A204.1 (cell line): ENCODE measurements at regions not wholly inside any gene's neighbourhood (a gene's known extent, or its start where the extent isn't known, plus 50 kb on each side); places are given as distances from the start of the nearest gene placed in this dataset.

Experiments used
- FAIRE-seq: peaks from 2 replicates; lab custom pipeline; 2012; peaks lifted over from hg19 to GRCh38; lab: Jason Lieb, UNC

- FAIRE-seq: no peak
Measured at GRCh38 chr5:68482199-68482598, 266.6 kb downstream of the PIK3R1 start.

- no peak for FAIRE-seq
Measured at GRCh38 chr5:68484307-68485068, 268.9 kb downstream of the PIK3R1 start.

DNA sequence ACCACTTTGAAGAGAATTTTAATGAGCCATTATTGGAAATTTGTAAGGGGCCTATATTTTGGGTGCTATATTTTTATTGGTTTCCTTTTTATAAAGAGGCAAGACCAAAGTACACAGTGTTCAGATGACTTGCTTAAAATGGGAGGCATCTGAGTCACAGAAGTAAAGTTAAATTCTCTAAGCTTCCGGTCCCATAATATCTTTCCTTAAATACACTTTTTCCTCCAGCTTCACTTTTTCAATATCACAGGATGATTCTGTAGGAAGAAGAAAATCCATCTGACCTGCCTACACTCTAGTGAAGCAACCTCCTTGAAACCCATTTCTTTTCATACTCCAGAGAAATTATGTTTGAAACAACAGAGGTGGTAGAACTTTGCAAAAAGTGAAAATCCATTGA, 274.0 kb downstream of the PIK3R1 start:
- FAIRE-seq: no peak

- no peak for FAIRE-seq
Measured at GRCh38 chr5:68490406-68490805, 274.9 kb downstream of the PIK3R1 start.

DNA sequence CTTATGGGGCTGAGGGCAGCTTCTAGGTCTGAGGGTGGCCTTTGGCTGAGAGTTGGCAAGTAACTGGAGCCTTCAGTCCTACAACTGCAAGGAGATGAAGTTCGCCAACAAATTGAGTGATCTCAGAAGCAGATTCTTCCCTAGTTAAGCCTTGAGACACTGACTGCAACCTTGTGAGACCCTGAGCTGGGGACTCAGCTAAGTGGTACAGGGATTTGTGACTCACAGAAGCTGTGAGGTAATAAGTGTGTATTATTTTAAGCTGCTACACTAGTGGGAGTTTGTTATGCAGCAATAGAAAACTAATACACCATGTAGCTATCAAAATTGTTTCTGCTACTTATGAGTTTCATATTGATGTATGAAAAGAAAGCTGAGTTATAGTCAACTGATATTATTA, 279.2 kb downstream of the PIK3R1 start:
- no peak for FAIRE-seq

GRCh38 chr5:68499987-68500386, 284.4 kb downstream of the PIK3R1 start:
- FAIRE-seq: no peak

- FAIRE-seq: no peak
Measured at GRCh38 chr5:68500813-68501212, 285.3 kb downstream of the PIK3R1 start.

GRCh38 chr5:68502531-68502930, 287.0 kb downstream of the PIK3R1 start:
- FAIRE-seq: no peak

DNA sequence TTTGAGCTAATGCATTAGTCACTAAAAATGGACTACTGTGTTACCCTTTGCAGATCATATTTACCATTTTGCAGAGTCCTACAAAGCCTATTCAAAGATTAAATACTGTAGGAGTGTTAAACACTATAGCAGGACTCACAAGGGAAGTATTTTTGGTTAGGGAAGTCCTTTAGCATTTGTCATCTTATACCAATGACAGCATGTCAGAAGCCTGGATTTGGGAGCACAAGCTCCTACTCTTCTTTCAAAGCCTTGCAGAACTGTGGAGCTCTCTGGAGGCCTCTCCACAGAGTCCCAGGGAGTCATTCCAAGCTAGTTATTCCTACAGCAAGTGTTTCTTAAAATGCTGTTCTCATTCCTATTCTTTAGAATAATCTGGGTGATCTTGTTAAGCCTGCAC, 288.8 kb downstream of the PIK3R1 start:
- no peak for FAIRE-seq

- FAIRE-seq: no peak
Measured at GRCh38 chr5:68505917-68506860, 290.6 kb downstream of the PIK3R1 start.

DNA sequence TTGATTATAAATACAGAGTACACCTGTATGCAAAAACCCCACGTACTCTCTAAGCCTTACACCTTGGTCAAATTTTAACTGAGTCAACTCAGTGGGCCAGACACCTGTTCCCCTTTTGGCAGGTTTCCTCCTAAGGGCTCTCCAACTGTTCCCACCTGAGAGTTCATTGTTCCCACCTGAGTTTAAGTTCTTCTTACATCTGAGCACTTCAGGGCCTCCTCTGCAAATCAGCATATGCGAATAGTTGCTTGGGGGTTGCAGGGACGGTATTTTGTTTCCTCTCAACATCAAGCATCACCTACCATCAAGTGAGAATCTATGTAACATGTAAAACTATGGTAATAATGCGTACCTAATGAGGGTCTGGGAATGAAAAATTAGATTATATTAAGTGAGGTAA, 300.0 kb downstream of the PIK3R1 start:
- FAIRE-seq: no peak

- no peak for FAIRE-seq
Measured at GRCh38 chr5:68518286-68518685, 302.7 kb downstream of the PIK3R1 start.

- no peak for FAIRE-seq
Measured at GRCh38 chr5:68519143-68519542, 303.6 kb downstream of the PIK3R1 start.

DNA sequence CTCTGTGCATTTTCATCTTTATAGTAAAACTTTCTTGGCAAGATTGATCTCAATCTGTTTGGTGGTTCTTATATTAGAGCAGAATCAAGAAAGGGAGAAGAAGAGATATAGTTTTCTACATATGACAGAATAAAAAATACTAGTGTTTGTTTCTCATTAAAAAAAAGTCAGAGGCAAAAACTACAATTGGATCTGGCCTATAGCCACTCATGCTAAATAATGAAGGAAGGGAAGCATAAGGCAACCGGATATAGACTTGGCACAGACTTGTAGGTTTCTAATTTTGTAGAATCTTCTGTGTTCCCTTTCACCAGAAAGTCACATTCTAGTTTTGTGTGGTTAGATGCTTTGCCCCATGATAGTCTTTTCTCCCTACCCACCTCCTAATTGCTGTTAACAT, 306.2 kb downstream of the PIK3R1 start:
- FAIRE-seq: no peak

- FAIRE-seq: no peak
Measured at GRCh38 chr5:68522863-68523262, 307.3 kb downstream of the PIK3R1 start.

DNA sequence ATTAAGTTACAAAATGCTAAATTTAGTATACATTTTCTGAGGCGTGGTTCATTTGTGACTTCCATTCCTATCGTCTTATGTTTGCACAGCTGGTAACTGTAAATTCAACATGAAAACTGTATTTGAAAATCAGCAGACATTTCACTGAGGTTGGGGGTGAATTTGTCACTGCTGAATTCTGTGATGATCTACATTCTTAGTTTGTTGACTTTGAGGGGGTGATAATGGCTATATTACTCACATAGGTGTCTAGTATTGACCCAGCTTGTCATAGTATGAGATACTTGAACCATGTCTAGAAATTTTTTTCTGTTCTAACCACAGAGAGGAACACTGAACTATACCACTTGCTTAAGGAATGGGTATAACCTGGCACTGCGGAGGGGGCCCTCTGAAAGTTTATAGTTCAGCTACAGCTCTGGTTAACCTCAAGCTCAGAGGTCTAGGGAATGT, 313.3 kb downstream of the PIK3R1 start:
- FAIRE-seq: no peak

- FAIRE-seq: no peak
Measured at GRCh38 chr5:68529581-68529980, 314.0 kb downstream of the PIK3R1 start.

DNA sequence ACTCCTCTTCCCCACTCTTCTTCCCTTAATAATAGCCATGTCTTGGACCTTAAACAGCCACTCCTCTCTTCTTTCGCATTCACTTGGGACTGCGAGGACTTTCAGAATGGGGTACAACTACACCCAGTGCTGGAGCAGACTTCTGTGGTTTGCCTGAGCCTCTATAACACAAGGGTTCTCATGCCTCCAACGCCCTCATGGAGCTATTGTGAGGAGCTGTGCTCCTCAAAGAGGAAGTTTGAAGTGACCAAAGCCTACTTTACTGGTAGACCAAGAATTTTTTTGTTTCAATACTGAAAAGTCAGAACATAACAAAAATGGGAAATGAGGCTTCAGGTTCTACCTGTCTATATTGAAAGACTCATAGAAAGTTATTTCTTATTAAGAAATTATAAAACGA, 316.4 kb downstream of the PIK3R1 start:
- no peak for FAIRE-seq

DNA sequence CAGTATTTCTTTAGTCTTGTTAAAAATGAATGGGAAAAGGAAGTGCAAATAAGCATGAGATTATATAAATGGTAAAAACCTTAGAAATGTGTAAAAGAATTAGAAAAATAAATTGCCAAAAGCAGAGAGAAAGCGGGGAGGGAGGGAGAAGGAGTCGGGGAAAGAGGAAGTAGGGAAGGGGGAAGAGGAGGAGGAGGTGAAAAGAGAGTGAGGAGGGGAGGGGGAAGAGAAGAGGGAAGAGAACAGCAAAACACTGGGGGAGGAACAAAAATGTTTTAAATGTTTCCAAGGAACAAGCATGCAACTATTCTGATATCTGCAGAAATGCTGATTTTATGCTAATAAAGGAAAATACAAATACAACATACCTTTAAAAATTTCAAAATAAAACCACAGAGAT, 317.5 kb downstream of the PIK3R1 start:
- no peak for FAIRE-seq

DNA sequence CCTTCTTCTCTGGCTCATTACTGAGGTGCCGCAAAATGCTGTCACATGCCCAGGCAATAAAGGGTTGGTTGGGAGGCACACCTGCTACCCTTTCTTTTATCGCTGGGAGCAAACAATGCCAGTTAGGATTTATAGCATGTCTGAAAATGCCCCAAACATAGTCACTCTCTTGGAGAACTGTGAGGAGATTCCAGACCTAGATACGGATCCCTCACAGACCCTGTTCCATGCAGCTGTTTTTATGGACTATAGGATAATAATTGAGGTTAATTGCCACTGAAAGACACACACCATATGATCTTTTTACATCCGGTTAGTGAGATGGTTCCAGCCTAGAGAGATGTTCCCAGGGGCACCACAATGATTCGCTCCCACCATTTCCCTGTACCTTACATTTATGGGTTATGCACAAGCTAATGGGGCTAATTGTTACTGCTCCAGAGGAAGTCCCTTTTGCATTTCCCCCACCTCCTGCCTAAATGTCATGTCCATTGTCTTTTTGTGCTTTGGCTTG, 318.1 kb downstream of the PIK3R1 start:
- no peak for FAIRE-seq

DNA sequence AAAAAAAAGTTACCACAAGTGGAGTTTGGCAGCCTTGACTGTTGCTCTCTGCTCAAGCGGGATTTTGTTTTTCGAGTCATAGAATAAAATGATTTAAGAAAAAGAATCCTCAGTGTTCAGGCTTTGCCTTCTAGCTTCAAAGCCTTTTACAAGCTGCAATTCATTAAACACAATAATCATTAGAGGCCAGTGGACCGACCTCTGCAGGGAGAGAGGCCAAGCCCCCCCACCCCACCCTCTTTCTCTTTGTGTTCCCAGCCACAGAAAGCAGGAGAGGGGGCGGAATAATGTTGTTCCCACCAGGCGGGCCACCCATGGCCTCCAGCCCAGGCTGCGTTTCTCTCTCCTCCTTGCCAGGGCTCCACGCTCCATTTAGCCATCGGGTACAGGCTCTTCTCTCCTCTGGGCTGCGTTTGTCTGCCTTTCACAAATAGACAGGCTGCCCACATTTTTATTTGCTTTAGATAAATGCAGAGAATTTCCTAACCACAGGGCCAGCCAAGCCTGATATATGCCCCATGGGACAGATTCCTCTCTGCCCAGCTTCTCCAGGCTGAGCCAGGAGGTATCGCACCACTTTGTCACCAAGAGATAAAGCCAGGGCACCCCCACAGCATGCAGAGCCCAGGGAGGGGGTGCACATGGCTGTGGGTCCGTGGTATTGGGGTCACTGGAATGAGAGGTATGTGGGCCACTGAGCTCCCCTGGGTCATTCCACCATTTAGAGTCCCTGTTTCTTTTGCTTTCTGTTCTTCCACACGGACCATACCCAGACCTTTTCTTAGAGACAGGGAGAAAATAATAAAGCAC, 318.8 kb downstream of the PIK3R1 start:
- no peak for FAIRE-seq

DNA sequence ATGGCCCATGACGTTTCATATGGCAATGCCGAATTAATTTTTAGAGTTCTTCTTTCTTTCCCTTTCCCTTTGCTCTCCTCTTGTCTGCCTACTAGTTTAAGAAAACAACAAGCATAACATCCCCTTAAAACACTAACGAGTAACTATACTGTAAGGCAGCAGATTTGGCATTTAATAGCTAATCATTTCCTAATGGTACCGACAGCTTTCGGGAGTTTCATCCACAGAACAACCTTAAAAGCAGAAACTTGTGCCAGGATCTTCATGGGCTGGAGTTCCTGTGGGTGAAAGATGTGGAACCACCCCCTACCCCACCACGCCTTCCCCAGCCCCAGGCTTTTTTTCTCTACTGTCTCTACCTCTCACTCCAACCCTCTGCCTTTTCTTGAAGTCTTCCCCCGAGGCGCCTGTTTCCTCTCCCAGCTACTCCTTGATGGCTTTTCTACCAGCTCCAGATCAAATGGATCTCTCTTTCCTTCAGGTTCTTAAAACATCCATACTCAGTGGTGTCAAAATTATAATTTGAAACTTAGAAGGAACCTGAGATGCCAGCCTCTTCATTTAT, 319.5 kb downstream of the PIK3R1 start:
- FAIRE-seq: no peak
